ENCODE measurements at regions not wholly inside any gene's neighbourhood (a gene's known extent, or its start where the extent isn't known, plus 50 kb on each side); places are given as distances from the start of the nearest gene placed in this dataset.

DNA sequence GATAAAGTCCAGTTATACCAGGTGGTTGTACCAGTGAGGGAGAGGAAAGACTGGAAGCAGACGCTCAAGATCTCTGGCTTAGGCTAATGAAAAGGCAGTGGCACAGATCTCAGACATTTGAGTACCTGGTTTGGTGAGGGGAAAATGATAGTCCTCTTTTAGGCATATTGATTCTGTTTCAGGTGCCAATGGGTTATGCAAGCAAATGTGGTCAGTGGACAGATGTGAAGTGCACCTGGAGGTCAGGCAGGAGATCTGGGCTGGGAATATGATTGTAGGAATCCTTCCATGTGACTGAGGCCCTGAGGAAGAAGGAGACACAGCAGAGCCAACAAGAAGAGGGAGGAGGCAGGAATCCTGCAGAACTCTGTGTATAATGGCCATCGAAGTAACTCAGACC, 63.7 kb upstream of the SMARCA2 start:
- H3K9me3 ChIP-seq (replicated peaks in 1 of 2; ENCODE audit: control insufficient read depth in 1 of 2, insufficient read depth in 1 of 2, low read length in 2 of 2) = no peaks in the 10 kb centered on the region
- Mint-ChIP-seq H3K4me3 (no peak overlapping the region), H3K9me3 (peaks cover 0 to 3% (median 0%) of the 10 kb centered on the region in 7 donors), H3K36me3 (no peaks in the 10 kb centered on the region), H3K27me3 (ENCODE audit: low read depth in 3 of 3) (peaks cover 0 to 3% (median 0%) of the 10 kb centered on the region in 3 donors), H3K4me1 (no peaks in the 10 kb centered on the region), H3K27ac (no peak overlapping the region)
- no peaks in the 10 kb centered on the region for H3K4me1 ChIP-seq (ENCODE audit: control insufficient read depth in 1 of 2, insufficient read depth in 2 of 2, low read length in 2 of 2)
- H3K27me3 ChIP-seq (ENCODE audit: control insufficient read depth in 2 of 2, insufficient read depth in 2 of 2, low read length in 2 of 2) = no peaks in the 10 kb centered on the region
- no peak overlapping the region for H3K4me2 ChIP-seq (replicated peaks; ENCODE audit: extremely low read depth, low read length, poor library complexity, severe bottlenecking)
- no peak overlapping the region for H3K9ac ChIP-seq (ENCODE audit: insufficient read depth, low read length, poor library complexity, severe bottlenecking)
- TF ChIP-seq, protein P1, sequence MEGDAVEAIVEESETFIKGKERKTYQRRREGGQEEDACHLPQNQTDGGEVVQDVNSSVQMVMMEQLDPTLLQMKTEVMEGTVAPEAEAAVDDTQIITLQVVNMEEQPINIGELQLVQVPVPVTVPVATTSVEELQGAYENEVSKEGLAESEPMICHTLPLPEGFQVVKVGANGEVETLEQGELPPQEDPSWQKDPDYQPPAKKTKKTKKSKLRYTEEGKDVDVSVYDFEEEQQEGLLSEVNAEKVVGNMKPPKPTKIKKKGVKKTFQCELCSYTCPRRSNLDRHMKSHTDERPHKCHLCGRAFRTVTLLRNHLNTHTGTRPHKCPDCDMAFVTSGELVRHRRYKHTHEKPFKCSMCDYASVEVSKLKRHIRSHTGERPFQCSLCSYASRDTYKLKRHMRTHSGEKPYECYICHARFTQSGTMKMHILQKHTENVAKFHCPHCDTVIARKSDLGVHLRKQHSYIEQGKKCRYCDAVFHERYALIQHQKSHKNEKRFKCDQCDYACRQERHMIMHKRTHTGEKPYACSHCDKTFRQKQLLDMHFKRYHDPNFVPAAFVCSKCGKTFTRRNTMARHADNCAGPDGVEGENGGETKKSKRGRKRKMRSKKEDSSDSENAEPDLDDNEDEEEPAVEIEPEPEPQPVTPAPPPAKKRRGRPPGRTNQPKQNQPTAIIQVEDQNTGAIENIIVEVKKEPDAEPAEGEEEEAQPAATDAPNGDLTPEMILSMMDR (IDR thresholded peaks at IDR 0.05) = no peak
- WGBS (ENCODE audit: insufficient coverage) = 100% methylated on average over 1 of the region's 2 CpGs
- H3K27ac ChIP-seq (ENCODE audit: low read depth in 1 of 2, low read length in 2 of 2) = no peak overlapping the region
- no peaks in the 10 kb centered on the region for H3K79me2 ChIP-seq (ENCODE audit: insufficient read depth, low read length)
- no peak overlapping the region for H2AFZ ChIP-seq (ENCODE audit: insufficient read depth, low read depth, low read length, poor library complexity, severe bottlenecking)
- H3K4me3 ChIP-seq (replicated peaks in 1 of 3; ENCODE audit: low read depth in 2 of 3, low read length in 3 of 3) = no peak overlapping the region
- H4K20me1 ChIP-seq (ENCODE audit: insufficient read depth, low read length) = no peaks in the 10 kb centered on the region
- intact Hi-C loops (cut with micrococcal nuclease) = no loop called here
- no peaks in the 10 kb centered on the region for H3K36me3 ChIP-seq (replicated peaks in 1 of 2; ENCODE audit: control insufficient read depth in 1 of 2, insufficient read depth in 2 of 2, low read length in 2 of 2)
- no peak for DNase-seq

DNA sequence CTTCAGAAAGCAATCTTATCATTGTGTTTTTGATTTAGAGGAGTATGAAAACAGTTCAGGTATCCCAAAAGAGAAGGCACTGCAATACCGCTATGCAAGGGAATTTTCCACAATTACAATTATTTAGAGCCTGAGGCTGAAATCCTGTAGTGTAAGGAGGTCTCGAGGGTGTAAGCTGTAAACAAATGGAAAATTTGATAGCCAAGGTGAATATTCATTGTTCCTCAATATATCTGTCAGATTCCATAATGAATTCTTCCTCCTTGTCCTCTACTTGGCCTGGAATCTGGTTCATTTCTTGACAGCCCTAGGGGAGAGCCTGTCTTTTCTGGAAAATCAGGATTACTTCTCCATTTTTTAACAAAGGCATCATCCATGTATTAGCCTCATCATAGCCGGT, 63.1 kb upstream of the SMARCA2 start:
- Mint-ChIP-seq H3K36me3 (no peaks in the 10 kb centered on the region), H3K4me1 (no peaks in the 10 kb centered on the region), H3K27ac (no peak overlapping the region), H3K27me3 (ENCODE audit: low read depth in 3 of 3) (peaks cover 0 to 3% (median 0%) of the 10 kb centered on the region in 3 donors), H3K9me3 (peaks cover 0 to 3% (median 0%) of the 10 kb centered on the region in 7 donors), H3K4me3 (no peak overlapping the region)
- H3K36me3 ChIP-seq (replicated peaks in 1 of 2; ENCODE audit: control insufficient read depth in 1 of 2, insufficient read depth in 2 of 2, low read length in 2 of 2) = no peaks in the 10 kb centered on the region
- no peaks in the 10 kb centered on the region for H3K9me3 ChIP-seq (replicated peaks in 1 of 2; ENCODE audit: control insufficient read depth in 1 of 2, insufficient read depth in 1 of 2, low read length in 2 of 2)
- no peak overlapping the region for H3K4me3 ChIP-seq (replicated peaks in 1 of 3; ENCODE audit: low read depth in 2 of 3, low read length in 3 of 3)
- DNase-seq = no peak
- H3K4me2 ChIP-seq (replicated peaks; ENCODE audit: extremely low read depth, low read length, poor library complexity, severe bottlenecking) = no peak overlapping the region
- WGBS (ENCODE audit: insufficient coverage) = no CpG with 5 or more reads among the region's 3 CpGs
- TF ChIP-seq, protein P1 (IDR thresholded peaks at IDR 0.05) = no peak
- no peaks in the 10 kb centered on the region for H3K79me2 ChIP-seq (ENCODE audit: insufficient read depth, low read length)
- no peak overlapping the region for H2AFZ ChIP-seq (ENCODE audit: insufficient read depth, low read depth, low read length, poor library complexity, severe bottlenecking)
- no peaks in the 10 kb centered on the region for H4K20me1 ChIP-seq (ENCODE audit: insufficient read depth, low read length)
- no peak overlapping the region for H3K27ac ChIP-seq (ENCODE audit: low read depth in 1 of 2, low read length in 2 of 2)
- no peak overlapping the region for H3K9ac ChIP-seq (ENCODE audit: insufficient read depth, low read length, poor library complexity, severe bottlenecking)
- intact Hi-C loops (cut with micrococcal nuclease) = no loop called here
- H3K27me3 ChIP-seq (ENCODE audit: control insufficient read depth in 2 of 2, insufficient read depth in 2 of 2, low read length in 2 of 2) = no peaks in the 10 kb centered on the region
- no peaks in the 10 kb centered on the region for H3K4me1 ChIP-seq (ENCODE audit: control insufficient read depth in 1 of 2, insufficient read depth in 2 of 2, low read length in 2 of 2)

All from CD14-positive monocyte (primary cell).